Mesothelial cell of epicardium (in vitro differentiated cells): ENCODE measurements at regions not wholly inside any gene's neighbourhood (a gene's known extent, or its start where the extent isn't known, plus 50 kb on each side); places are given as distances from the start of the nearest gene placed in this dataset.

Experiments
- DNase-seq, 2 experiments: peaks; one replicate each; pipeline ENCODE4 v3.0.0; 2021; ENCODE audit warnings: low spot score in 2 of 2; ENCODE audit not compliant: unreplicated experiment in 2 of 2
- H3K27ac Mint-ChIP-seq: 2 replicates; pipeline ENCODE4 v1.8.0; 2021; ENCODE audit warnings: mixed read lengths
- H3K27me3 Mint-ChIP-seq: 2 replicates; pipeline ENCODE4 v1.8.0; 2021; ENCODE audit warnings: low read depth, mixed read lengths
- H3K36me3 Mint-ChIP-seq: 2 replicates; pipeline ENCODE4 v1.8.0; 2021; ENCODE audit warnings: mixed read lengths
- H3K4me1 Mint-ChIP-seq: 2 replicates; pipeline ENCODE4 v1.8.0; 2021; ENCODE audit warnings: mixed read lengths
- H3K4me3 Mint-ChIP-seq: 2 replicates; pipeline ENCODE4 v1.8.0; 2021; ENCODE audit warnings: mild to moderate bottlenecking, moderate library complexity, mixed read lengths
- H3K9me3 Mint-ChIP-seq: 2 replicates; pipeline ENCODE4 v1.8.0; 2021; ENCODE audit warnings: mixed read lengths
- CTCF ChIP-seq: fragments of 200-600 bp; sonication (generic); IDR thresholded peaks from one replicate; pipeline ENCODE4 v1.5.0; 2021; ENCODE audit warnings: antibody characterized with exemption; ENCODE audit not compliant: unreplicated experiment

DNA sequence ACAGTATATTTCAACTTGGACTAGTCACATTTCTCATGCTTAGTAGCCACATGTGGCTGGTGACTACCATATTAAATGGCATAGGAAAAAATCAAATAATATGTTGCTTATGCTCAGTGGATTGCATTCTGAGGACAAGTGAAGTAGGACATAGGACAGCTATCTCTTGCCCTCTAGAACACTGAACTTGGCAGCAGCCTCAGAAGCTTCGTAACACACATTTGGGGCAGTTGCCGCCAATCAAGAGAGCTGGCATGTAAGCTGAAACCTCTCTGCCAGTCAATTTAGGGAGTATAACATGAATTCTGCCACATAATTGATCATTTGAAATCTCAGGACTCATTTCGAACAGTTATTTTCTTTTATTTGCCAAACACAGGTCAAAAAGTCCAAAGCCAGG, 505.5 kb downstream of the MAT2B start:
- H3K27me3 Mint-ChIP-seq = no peaks in the 10 kb centered on the region
- no peak for DNase-seq
- H3K4me1 Mint-ChIP-seq = peaks cover 5% of the 10 kb centered on the region
- no peak overlapping the region for H3K4me3 Mint-ChIP-seq
- no peak for TF ChIP-seq CTCF
- H3K36me3 Mint-ChIP-seq = no peaks in the 10 kb centered on the region
- H3K9me3 Mint-ChIP-seq = no peaks in the 10 kb centered on the region
- H3K27ac Mint-ChIP-seq = no peak overlapping the region

GRCh38 chr5:164012371-164012770, 507.0 kb downstream of the MAT2B start:
- H3K27me3 Mint-ChIP-seq = no peaks in the 10 kb centered on the region
- no peak for DNase-seq
- no peak overlapping the region for H3K27ac Mint-ChIP-seq
- TF ChIP-seq CTCF = no peak
- no peak overlapping the region for H3K4me3 Mint-ChIP-seq
- H3K4me1 Mint-ChIP-seq = peaks cover 5% of the 10 kb centered on the region
- no peaks in the 10 kb centered on the region for H3K36me3 Mint-ChIP-seq
- H3K9me3 Mint-ChIP-seq = no peaks in the 10 kb centered on the region

DNA sequence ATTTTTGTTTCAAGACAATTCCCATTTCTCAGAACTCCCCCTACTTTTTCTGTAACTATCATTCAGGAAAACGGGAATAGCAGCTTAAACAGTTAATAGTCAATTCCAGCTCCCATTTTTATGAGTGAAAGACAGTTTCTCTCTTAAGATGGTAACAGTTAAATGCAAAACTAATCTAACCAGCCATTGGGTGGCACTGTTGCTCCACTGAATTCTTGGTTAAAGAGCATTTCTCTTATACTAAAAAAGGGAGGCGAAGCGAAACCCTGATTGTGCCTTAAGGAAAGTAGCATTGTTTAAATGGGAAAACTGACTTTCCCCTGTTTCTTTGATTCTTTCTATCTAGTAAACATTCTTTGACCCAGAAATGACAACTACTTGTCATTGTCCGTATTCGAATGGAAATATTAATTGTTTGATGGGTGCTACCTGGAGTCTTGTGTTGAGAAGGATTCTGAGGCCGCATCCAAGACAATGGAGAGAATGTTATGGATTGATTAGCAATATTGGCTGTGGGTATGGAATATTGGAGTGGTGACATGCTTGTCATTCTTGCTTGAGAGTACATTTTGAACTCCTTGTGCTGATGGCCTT, 507.8 kb downstream of the MAT2B start:
- peak; percentile 22 to 76 for DNase-seq
- Mint-ChIP-seq H3K27ac (no peak overlapping the region), H3K4me3 (no peak overlapping the region), H3K9me3 (no peaks in the 10 kb centered on the region), H3K36me3 (no peaks in the 10 kb centered on the region), H3K27me3 (no peaks in the 10 kb centered on the region), H3K4me1 (peaks cover 5% of the 10 kb centered on the region)
- TF ChIP-seq CTCF = peak; percentile 69

- Mint-ChIP-seq H3K9me3 (peaks cover 6% of the 10 kb centered on the region), H3K27me3 (no peaks in the 10 kb centered on the region), H3K4me3 (no peak overlapping the region), H3K4me1 (peaks cover 2% of the 10 kb centered on the region), H3K27ac (no peak overlapping the region), H3K36me3 (no peaks in the 10 kb centered on the region)
- TF ChIP-seq CTCF = no peak
- DNase-seq = no peak
Observed at GRCh38 chr5:164020116-164020515, 514.7 kb downstream of the MAT2B start.

DNA sequence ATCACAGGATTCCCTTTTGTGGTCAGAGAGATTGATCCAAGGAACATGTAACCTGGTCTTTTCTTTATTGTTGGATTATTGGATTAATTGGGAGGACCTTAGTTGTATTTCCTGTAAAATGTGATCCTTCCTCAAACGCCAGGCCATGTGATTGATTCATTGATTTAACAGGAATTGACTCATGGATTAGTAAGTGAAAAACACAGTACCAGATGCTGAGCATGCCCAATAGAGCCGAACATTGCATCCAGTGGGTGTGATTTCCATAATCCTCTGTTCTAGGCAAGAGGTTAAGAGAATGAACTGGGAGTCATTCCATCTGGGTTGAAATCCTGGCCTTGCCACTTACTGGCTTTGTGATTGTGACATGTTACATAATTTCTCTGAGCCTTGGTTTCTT, 522.3 kb downstream of the MAT2B start:
- TF ChIP-seq CTCF = no peak
- peaks cover 6% of the 10 kb centered on the region for H3K9me3 Mint-ChIP-seq
- H3K36me3 Mint-ChIP-seq = no peaks in the 10 kb centered on the region
- no peaks in the 10 kb centered on the region for H3K4me1 Mint-ChIP-seq
- no peak overlapping the region for H3K27ac Mint-ChIP-seq
- no peak overlapping the region for H3K4me3 Mint-ChIP-seq
- DNase-seq = no peak
- no peaks in the 10 kb centered on the region for H3K27me3 Mint-ChIP-seq
